Rectal smooth muscle tissue (tissue), 1 donor: ENCODE measurements at regions not wholly inside any gene's neighbourhood (a gene's known extent, or its start where the extent isn't known, plus 50 kb on each side); places are given as distances from the start of the nearest gene placed in this dataset.
"Not testable (repeated sequence)": the region's sequence is repeated elsewhere in the genome, so short reads cannot be mapped to it uniquely, and the experiment has no call there.

Experiments
- H3K27ac ChIP-seq: one replicate; pipeline ENCODE4 v1.7.0; 2013; ENCODE audit warnings: low read depth, low read length, inconsistent platforms
- H3K27me3 ChIP-seq: one replicate; pipeline ENCODE4 v1.7.0; 2013; ENCODE audit warnings: low read length; ENCODE audit not compliant: control insufficient read depth, insufficient read depth
- H3K36me3 ChIP-seq: one replicate; pipeline ENCODE4 v1.7.0; 2013; ENCODE audit warnings: low read length; ENCODE audit not compliant: control insufficient read depth, insufficient read depth
- H3K4me1 ChIP-seq: one replicate; pipeline ENCODE4 v1.7.0; 2013; ENCODE audit warnings: low read length; ENCODE audit not compliant: control insufficient read depth, insufficient read depth
- H3K4me3 ChIP-seq: one replicate; pipeline ENCODE4 v1.7.0; 2013; ENCODE audit warnings: low read length
- H3K9ac ChIP-seq: one replicate; pipeline ENCODE4 v1.7.0; 2013; ENCODE audit warnings: low read length

DNA sequence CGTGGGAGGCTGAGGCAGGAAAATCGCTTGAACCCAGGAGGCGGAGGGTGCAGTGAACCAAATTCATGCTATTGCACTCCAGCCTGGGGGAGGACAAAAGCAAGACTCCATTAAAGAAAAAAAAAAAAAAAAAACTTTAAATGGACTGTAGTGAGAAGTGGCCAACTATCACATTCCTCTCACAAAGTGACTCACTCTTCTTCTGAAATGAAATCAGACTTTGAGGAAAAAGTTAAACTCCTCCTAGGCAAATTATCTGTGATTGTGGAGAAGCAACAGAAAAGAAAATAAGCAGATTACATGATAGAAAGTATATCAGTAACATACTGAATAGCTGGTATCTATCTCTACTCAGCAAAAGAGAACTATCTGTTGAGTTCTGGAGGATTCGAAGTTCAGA, 234.3 kb upstream of the PHF14 start:
- H3K27ac ChIP-seq, result no peak overlapping the region
- no peak overlapping the region for H3K4me3 ChIP-seq
- H3K4me1 ChIP-seq, result no peaks in the 10 kb centered on the region
- H3K9ac ChIP-seq, result no peak overlapping the region
- H3K36me3 ChIP-seq, result no peaks in the 10 kb centered on the region
- no peaks in the 10 kb centered on the region for H3K27me3 ChIP-seq

DNA sequence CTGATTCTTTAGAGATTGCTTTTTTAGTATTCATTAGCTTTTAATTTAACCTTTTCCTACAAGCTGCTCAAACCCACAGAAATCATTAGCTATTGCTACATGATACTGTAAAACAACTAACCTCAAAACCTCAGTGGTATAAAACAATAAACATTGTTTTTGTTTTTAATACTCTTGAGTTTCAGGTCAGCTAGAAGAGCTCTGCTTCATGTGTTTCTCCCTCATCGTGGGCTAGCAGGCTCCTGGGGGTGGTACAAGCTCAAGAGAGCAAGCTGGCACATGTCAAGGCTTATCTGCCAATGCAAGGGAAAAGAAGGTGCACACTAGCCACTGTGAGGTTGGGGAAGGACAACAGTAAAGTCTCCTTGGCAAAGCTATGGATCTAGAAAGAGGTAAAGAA, 232.9 kb upstream of the PHF14 start:
- H3K27me3 ChIP-seq, result no peaks in the 10 kb centered on the region
- no peaks in the 10 kb centered on the region for H3K36me3 ChIP-seq
- no peak overlapping the region for H3K9ac ChIP-seq
- H3K27ac ChIP-seq, result no peak overlapping the region
- H3K4me1 ChIP-seq, result no peaks in the 10 kb centered on the region
- H3K4me3 ChIP-seq, result no peak overlapping the region

DNA sequence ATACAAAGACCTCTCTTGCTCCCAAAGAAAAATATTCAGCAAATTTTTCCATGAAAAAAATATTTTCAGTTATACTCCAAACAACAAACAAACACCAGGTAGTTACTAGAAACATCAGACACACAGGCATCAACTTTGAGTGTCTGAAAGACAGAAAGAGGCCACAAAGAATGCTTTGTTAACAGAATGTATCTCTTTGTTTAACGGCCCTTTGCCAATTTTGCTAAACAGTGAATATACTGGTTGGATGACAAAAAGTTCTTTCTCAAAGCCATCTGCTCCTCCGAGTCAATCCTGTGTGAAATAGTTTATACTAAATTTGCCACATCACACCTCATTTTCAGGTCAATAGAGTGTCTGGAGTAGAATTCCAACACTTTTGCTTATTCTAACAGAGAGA, 216.7 kb upstream of the PHF14 start:
- H3K4me1 ChIP-seq, result no peaks in the 10 kb centered on the region

DNA sequence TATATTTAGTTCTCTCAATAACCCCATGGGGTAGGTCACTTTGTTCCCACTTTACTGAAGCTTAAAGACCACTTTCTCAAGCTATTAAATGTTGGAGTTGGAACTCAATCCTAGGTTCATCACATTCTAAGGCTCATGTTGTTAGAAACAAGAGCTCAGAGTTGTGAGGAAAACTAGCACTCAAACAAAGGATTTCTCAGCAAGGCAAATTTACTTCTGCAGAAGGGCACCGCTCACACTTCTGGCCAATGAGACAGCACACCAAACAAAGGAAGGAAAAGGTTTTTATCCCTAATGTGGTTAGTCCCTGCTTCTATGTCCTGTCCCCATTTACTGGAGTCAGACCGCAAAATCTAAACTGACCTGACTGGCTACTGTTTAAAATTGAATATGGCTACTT, 214.6 kb upstream of the PHF14 start:
- Histone ChIP-seq H3K9ac (no peak overlapping the region), H3K4me1 (no peaks in the 10 kb centered on the region), H3K36me3 (no peaks in the 10 kb centered on the region), H3K27me3 (no peaks in the 10 kb centered on the region), H3K4me3 (no peak overlapping the region), H3K27ac (no peak overlapping the region)

More for the DNA sequence above, 216.7 kb upstream of the PHF14 start:
- Histone ChIP-seq H3K4me3 (no peak overlapping the region), H3K27me3 (no peaks in the 10 kb centered on the region), H3K9ac (no peak overlapping the region), H3K36me3 (no peaks in the 10 kb centered on the region), H3K27ac (no peak overlapping the region)

DNA sequence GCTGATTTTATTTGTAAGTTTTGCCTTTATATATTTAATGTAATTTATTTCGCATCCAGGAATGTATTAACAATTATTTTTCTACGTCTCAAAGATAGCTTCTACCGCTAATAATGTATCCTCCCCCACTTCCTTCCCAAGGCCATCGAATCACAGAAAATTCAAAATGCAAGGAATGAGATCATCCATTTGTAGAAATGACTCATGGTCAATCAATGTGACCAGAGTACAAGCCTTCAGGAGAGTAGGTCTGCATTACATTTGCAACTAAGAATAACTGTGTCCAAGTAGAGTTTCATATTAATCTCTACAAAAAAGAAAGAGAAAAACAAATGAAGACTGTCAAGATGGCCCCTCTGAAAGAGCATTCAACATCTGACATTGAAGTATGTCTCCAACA, 205.9 kb upstream of the PHF14 start:
- no peak overlapping the region for H3K27ac ChIP-seq
- H3K4me3 ChIP-seq, result no peak overlapping the region
- H3K4me1 ChIP-seq, result no peaks in the 10 kb centered on the region
- no peaks in the 10 kb centered on the region for H3K27me3 ChIP-seq
- no peaks in the 10 kb centered on the region for H3K36me3 ChIP-seq
- H3K9ac ChIP-seq, result no peak overlapping the region

DNA sequence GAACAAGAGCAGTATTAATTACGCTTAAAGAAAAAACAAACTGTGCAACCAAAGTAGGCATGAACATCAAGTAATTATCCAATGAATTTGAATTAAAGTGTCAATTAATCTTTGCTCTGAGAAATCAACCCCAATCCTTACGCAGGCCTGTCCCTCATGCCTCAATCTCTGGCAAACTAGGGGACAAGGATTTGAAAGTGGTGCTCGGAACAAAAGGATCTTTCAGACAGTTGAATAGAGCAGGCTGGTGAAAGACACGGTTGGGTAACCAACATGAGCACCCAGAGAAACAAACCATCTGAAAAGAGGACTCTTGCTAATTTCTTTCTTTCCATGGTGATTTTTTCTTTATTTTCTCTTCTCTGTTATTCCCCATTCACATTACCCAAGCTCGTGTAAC, 203.5 kb upstream of the PHF14 start:
- H3K27ac ChIP-seq, result no peak overlapping the region

DNA sequence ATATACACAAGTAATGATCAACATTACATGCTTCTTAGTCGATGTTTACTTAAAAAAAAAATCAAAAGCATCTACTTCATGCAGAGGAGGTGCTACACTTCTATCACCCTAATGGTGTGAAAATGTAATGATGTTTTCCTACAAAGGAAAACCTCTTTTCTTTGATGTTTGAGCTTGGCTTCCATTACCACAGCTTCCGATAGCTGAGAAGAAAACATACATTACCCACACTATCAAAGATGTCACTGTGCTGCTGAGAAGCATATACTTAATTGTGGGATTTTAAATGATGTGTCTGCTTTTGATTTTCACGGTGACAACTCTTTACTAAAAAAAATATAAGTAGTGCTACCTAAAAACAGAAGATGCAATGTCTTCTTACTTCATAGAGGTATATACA, 200.2 kb upstream of the PHF14 start:
- H3K27me3 ChIP-seq, result no peaks in the 10 kb centered on the region
- no peaks in the 10 kb centered on the region for H3K4me1 ChIP-seq
- H3K9ac ChIP-seq, result no peak overlapping the region
- H3K27ac ChIP-seq, result no peak overlapping the region
- no peak overlapping the region for H3K4me3 ChIP-seq
- H3K36me3 ChIP-seq, result no peaks in the 10 kb centered on the region

More for the DNA sequence above, 203.5 kb upstream of the PHF14 start:
- Histone ChIP-seq H3K4me3 (no peak overlapping the region), H3K9ac (no peak overlapping the region), H3K36me3 (no peaks in the 10 kb centered on the region), H3K27me3 (no peaks in the 10 kb centered on the region), H3K4me1 (no peaks in the 10 kb centered on the region)

DNA sequence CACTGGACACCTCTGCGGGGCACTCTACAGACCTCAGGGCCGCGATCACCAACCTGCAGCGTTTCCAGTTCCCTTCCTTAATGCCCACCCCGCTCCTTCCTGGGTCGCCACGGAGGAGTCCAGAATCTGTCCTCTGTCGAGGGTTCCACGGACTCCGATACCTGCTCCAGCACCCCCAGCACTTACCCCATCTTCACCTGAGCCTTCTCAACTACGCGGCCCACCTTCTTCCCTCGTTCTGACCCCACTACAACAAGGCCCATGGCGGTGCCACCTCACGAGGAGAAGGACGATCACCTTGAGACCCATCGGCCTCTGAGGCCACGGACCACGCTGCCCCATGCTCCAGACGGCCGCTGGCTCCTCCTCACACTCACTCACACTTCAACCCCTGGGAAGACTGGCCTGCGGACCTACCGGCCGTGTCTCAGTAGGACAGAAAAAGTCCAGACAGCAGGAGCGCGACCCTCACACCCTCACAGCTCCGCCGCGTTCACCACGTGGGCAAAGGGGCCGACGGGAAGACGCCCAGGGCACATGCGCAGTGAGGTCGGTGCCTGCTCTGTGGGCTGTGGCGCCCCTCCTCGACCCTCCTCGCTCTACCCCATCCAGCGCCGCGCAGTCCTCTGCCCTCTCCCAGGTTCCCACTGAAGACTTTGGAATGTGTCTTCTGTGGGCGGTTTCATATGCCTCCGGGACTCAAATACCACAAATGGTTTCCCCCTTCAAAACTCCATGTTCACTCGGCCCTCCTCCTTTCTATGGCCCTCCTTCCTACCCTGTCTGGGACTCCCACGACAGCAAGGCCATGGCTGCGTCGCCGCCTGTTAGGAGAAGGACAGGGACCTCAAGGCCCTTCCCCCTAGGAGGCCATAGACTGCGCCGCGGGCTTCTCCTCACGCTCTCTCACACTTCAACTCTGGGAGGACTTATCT, 193.9 kb upstream of the PHF14 start:
- Histone ChIP-seq H3K27ac (no peak overlapping the region), H3K4me3 (no peak overlapping the region), H3K4me1 (no peaks in the 10 kb centered on the region), H3K9ac (no peak overlapping the region), H3K36me3 (no peaks in the 10 kb centered on the region), H3K27me3 (no peaks in the 10 kb centered on the region)

DNA sequence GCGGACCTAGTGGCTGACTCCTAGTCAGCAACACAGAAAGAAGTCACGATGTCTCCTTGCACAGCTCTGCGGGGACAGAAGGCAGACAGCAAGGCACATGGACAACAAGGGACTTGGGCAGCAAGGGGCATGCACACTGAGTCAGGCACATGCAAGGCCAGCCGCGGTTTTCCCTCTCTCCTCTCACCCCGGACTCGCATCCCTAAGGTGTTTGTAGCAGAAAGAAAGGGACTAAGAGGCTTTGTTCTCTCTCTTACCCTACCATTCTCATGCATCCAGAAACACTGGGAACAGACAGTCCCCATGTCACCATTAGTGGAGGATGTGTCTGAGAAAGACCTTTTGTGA, 193.3 kb upstream of the PHF14 start:
- H3K4me1 ChIP-seq, result no peaks in the 10 kb centered on the region
- no peak overlapping the region for H3K27ac ChIP-seq

DNA sequence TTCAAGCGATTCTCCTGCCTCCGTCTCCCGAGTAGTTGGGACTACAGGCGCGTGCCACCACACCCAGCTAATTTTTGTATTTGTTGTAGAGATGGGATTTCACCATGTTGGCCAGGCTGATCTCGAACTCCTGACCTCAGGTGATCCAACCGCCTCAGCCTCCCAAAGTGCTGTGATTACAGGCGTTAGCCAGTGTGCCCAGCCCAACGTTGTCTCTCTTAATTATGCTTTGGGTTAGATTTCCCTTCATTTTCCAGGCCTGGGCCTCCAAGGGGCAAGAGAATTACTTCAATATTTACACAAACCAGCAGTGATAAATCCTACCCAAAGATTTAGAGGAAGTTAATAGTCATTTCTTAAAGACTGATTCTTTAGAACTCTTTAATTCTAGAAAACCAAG, 186.7 kb upstream of the PHF14 start:
- H3K9ac ChIP-seq, H3K4me3 ChIP-seq: not testable (repeated sequence)

More for the DNA sequence above, 193.3 kb upstream of the PHF14 start:
- Histone ChIP-seq H3K4me3 (no peak overlapping the region), H3K27me3 (no peaks in the 10 kb centered on the region), H3K9ac (no peak overlapping the region), H3K36me3 (no peaks in the 10 kb centered on the region)

DNA sequence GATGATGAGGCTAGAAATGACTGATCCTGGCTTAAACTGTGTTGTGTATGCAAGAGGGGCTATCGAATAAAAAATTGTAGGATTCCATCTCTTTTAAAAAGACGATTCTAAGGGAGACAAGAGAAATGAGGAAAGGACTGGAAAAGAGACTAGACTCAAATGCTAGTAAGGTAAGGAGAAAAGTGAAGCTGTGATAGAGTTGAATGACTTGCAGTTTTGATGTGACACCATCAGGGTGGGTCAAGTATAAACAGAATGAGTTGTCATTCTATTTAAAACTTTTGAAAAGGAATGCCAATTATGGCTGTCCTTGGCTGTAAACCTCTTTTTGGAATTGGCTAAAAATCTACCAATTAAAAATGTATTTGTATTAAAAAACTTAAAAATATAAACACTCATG, 184.5 kb upstream of the PHF14 start:
- H3K36me3 ChIP-seq, result no peaks in the 10 kb centered on the region

More for the DNA sequence above, 186.7 kb upstream of the PHF14 start:
- H3K4me1 ChIP-seq, H3K36me3 ChIP-seq, H3K27ac ChIP-seq, H3K27me3 ChIP-seq: not testable (repeated sequence)

DNA sequence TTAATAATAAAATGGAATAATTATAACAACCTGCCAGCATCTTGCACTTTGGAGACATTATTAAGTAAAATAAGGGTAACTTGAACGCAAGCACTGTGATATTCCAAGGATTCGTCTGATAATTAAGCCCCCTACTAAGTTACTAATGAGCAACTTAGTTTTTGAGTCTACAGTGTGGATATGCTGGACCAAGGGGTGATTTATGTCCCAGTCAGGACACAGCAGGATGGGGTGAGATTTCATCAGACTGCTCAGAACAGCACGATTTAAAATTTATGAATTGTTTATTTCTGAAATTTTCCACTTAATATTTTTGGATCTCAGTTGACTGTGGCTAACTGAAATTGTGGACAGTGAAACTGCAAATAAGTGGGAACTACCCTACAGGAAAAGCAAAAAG, 182.8 kb upstream of the PHF14 start:
- H3K27ac ChIP-seq, result no peak overlapping the region
- no peaks in the 10 kb centered on the region for H3K4me1 ChIP-seq
- H3K27me3 ChIP-seq, result no peaks in the 10 kb centered on the region
- H3K9ac ChIP-seq, result no peak overlapping the region
- H3K36me3 ChIP-seq, result no peaks in the 10 kb centered on the region
- no peak overlapping the region for H3K4me3 ChIP-seq

More for the DNA sequence above, 184.5 kb upstream of the PHF14 start:
- Histone ChIP-seq H3K27ac (no peak overlapping the region), H3K4me3 (no peak overlapping the region), H3K9ac (no peak overlapping the region), H3K27me3 (no peaks in the 10 kb centered on the region), H3K4me1 (no peaks in the 10 kb centered on the region)
